ENCODE measurements at regions not wholly inside any gene's neighbourhood (a gene's known extent, or its start where the extent isn't known, plus 50 kb on each side); places are given as distances from the start of the nearest gene placed in this dataset.

GRCh38 chr7:54416678-54417077 is 125.5 kb upstream of the VSTM2A start:
- FAIRE-seq (no peak), DNase-seq (ENCODE audit: low spot score) (no peak), ATAC-seq (no peak)
- peaks cover 64% of the 10 kb centered on the region for H3K9me3 ChIP-seq (ENCODE audit: low read length)
- no TSS peak for BruUV-seq (replicated peaks)
- H3K4me1 ChIP-seq (ENCODE audit: insufficient read depth, low read length): no peaks in the 10 kb centered on the region
- H3K4me3 ChIP-seq (replicated peaks in 1 of 3; ENCODE audit: insufficient read depth in 1 of 3, low read depth in 2 of 3, low read length in 3 of 3): no peak overlapping the region
- intact Hi-C loops (cut with micrococcal nuclease; ENCODE audit: unreplicated experiment) (no loop called here), in situ Hi-C loops (cut with HindIII; ENCODE audit: extremely low pct_ligation_motif_present, low pct_unique_long_range_greater_than_20kb) (no loop called here)
- POLR2A ChIA-PET: no interaction called here
- H3K36me3 ChIP-seq (replicated peaks in 1 of 2; ENCODE audit: control insufficient read depth in 1 of 2, insufficient read depth in 2 of 2, low read length in 2 of 2): no peaks in the 10 kb centered on the region
- H2AFZ ChIP-seq (ENCODE audit: low read length): no peak overlapping the region
- no peak overlapping the region for H3K4me2 ChIP-seq (ENCODE audit: low read depth, low read length)
- H4K20me1 ChIP-seq (ENCODE audit: insufficient read depth, low read length): no peaks in the 10 kb centered on the region
- H3K27ac ChIP-seq (ENCODE audit: extremely low read length, insufficient read depth, low read length): no peak overlapping the region
- H3K79me2 ChIP-seq (ENCODE audit: insufficient read depth, low read length): no peaks in the 10 kb centered on the region
- no peak overlapping the region for H3K9ac ChIP-seq (ENCODE audit: insufficient read depth, low read depth, low read length)
- WGBS (ENCODE audit: low lambda C conversion rate): 1% methylated on average over 3 of the region's 3 CpGs
- H3K27me3 ChIP-seq (ENCODE audit: control insufficient read depth in 1 of 2, insufficient read depth in 2 of 2, low read length in 2 of 2): no peaks in the 10 kb centered on the region
- no peak for TF ChIP-seq IRX3 (CRISPR knock-in tag; IDR thresholded peaks at IDR 0.05; ENCODE audit: borderline replicate concordance, low read depth)
- TF ChIP-seq ZNF678 (CRISPR knock-in tag; IDR thresholded peaks at IDR 0.05): no peak
- TF ChIP-seq ZNF512B (CRISPR knock-in tag; IDR thresholded peaks at IDR 0.05; ENCODE audit: borderline replicate concordance): no peak
- TF ChIP-seq RELA (CRISPR knock-in tag; IDR thresholded peaks at IDR 0.05): no peak
- CTCF ChIA-PET (ENCODE audit: low intra/inter-chr PET ratio, low total read pairs): no interaction called here

- FAIRE-seq (no peak), ATAC-seq (no peak), DNase-seq (ENCODE audit: low spot score) (no peak)
- no TSS peak for BruUV-seq (replicated peaks)
- 29% methylated on average over 12 of the region's 15 CpGs for WGBS (ENCODE audit: low lambda C conversion rate)
- H3K27me3 ChIP-seq (ENCODE audit: control insufficient read depth in 1 of 2, insufficient read depth in 2 of 2, low read length in 2 of 2): no peaks in the 10 kb centered on the region
- no peaks in the 10 kb centered on the region for H4K20me1 ChIP-seq (ENCODE audit: insufficient read depth, low read length)
- intact Hi-C loops (cut with micrococcal nuclease; ENCODE audit: unreplicated experiment): no loop called here
- H3K4me2 ChIP-seq (ENCODE audit: low read depth, low read length): no peak overlapping the region
- H3K4me1 ChIP-seq (ENCODE audit: insufficient read depth, low read length): no peaks in the 10 kb centered on the region
- in situ Hi-C loops (cut with HindIII; ENCODE audit: extremely low pct_ligation_motif_present, low pct_unique_long_range_greater_than_20kb): no loop called here
- H3K36me3 ChIP-seq (replicated peaks in 1 of 2; ENCODE audit: control insufficient read depth in 1 of 2, insufficient read depth in 2 of 2, low read length in 2 of 2): no peaks in the 10 kb centered on the region
- ChIA-PET POLR2A (no interaction called here), CTCF (ENCODE audit: low intra/inter-chr PET ratio, low total read pairs) (no interaction called here)
- peaks cover 64% of the 10 kb centered on the region for H3K9me3 ChIP-seq (ENCODE audit: low read length)
- H3K9ac ChIP-seq (ENCODE audit: insufficient read depth, low read depth, low read length): no peak overlapping the region
- H2AFZ ChIP-seq (ENCODE audit: low read length): no peak overlapping the region
- H3K4me3 ChIP-seq (replicated peaks in 1 of 3; ENCODE audit: insufficient read depth in 1 of 3, low read depth in 2 of 3, low read length in 3 of 3): no peak overlapping the region
- H3K27ac ChIP-seq (ENCODE audit: extremely low read length, insufficient read depth, low read length): no peak overlapping the region
- no peaks in the 10 kb centered on the region for H3K79me2 ChIP-seq (ENCODE audit: insufficient read depth, low read length)
- no peak for TF ChIP-seq TSC22D2 (CRISPR knock-in tag; IDR thresholded peaks at IDR 0.05; ENCODE audit: borderline replicate concordance)
- no peak for TF ChIP-seq PHF20 (CRISPR knock-in tag; IDR thresholded peaks at IDR 0.05)
- TF ChIP-seq ZNF780A (CRISPR knock-in tag; IDR thresholded peaks at IDR 0.05): no peak
- no peak for TF ChIP-seq SAP130 (CRISPR knock-in tag; IDR thresholded peaks at IDR 0.05; ENCODE audit: low read depth)
- no peak for TF ChIP-seq ZNF530 (CRISPR knock-in tag; IDR thresholded peaks at IDR 0.05; ENCODE audit: low read depth)
- no peak for TF ChIP-seq RARG (CRISPR knock-in tag; IDR thresholded peaks at IDR 0.05; ENCODE audit: low read depth)
- TF ChIP-seq SKI (IDR thresholded peaks at IDR 0.05; ENCODE audit: partially characterized antibody): no peak
- TF ChIP-seq ZSCAN21 (CRISPR knock-in tag; IDR thresholded peaks at IDR 0.05; ENCODE audit: borderline replicate concordance): no peak
- TF ChIP-seq SCMH1 (CRISPR knock-in tag; IDR thresholded peaks at IDR 0.05; ENCODE audit: borderline replicate concordance): no peak
- no peak for TF ChIP-seq PTBP1 (IDR thresholded peaks at IDR 0.05; ENCODE audit: low read depth, low read length, poor library complexity, severe bottlenecking)
- no peak for TF ChIP-seq ZNF12 (CRISPR knock-in tag; IDR thresholded peaks at IDR 0.05)
- TF ChIP-seq HINFP (CRISPR knock-in tag; IDR thresholded peaks at IDR 0.05; ENCODE audit: low read depth): no peak
These were observed 123.0 kb upstream of the VSTM2A start for GRCh38 chr7:54419209-54419608.
